Neural cell (in vitro differentiated cells): ENCODE measurements at regions not wholly inside any gene's neighbourhood (a gene's known extent, or its start where the extent isn't known, plus 50 kb on each side); places are given as distances from the start of the nearest gene placed in this dataset.

ENCODE experiments used
- H2AFZ ChIP-seq: fragments of 200-600, 300-800 bp; sonication (generic), shearing (Covaris generic); 2 replicates; pipeline ENCODE4 v1.6.0; 2014; ENCODE audit warnings: low read depth, mild to moderate bottlenecking, antibody characterized with exemption, low read length, moderate library complexity
- H3F3A ChIP-seq: fragments of 200-600 bp; shearing (Covaris generic); 2 replicates; pipeline ENCODE4 v1.6.1; 2016; ENCODE audit warnings: mild to moderate bottlenecking, moderate library complexity, mixed read lengths, antibody characterized with exemption, low read length; ENCODE audit not compliant: insufficient read depth, poor library complexity, severe bottlenecking
- H3K27ac ChIP-seq: fragments of 200-600, 300-800 bp; sonication (generic), shearing (Covaris generic); 2 replicates; pipeline ENCODE4 v1.5.1; 2014; ENCODE audit warnings: mild to moderate bottlenecking, low read length, moderate library complexity
- H3K27me3 ChIP-seq: fragments of 300-800, 200-600 bp; sonication (generic), shearing (Covaris generic); 2 replicates; pipeline ENCODE4 v1.6.0; 2014; ENCODE audit warnings: mild to moderate bottlenecking, low read depth, low read length, moderate library complexity; ENCODE audit not compliant: insufficient read depth
- H3K36me3 ChIP-seq: fragments of 300-800, 200-600 bp; sonication (generic), shearing (Covaris generic); 2 replicates; pipeline ENCODE4 v1.5.1; 2014; ENCODE audit warnings: mild to moderate bottlenecking, antibody characterized with exemption, low read length, moderate library complexity; ENCODE audit not compliant: insufficient read depth
- H3K4me2 ChIP-seq: fragments of 300-800, 200-600 bp; sonication (generic), shearing (Covaris generic); 2 replicates; pipeline ENCODE4 v1.6.0; 2014; ENCODE audit warnings: mild to moderate bottlenecking, low read length
- H3K4me3 ChIP-seq: fragments of 300-800, 200-600 bp; sonication (generic), shearing (Covaris generic); 2 replicates; pipeline ENCODE4 v1.5.1; 2014; ENCODE audit warnings: mild to moderate bottlenecking, low read length, moderate library complexity
- H3K79me2 ChIP-seq: fragments of 200-600 bp; shearing (Covaris generic); replicated peaks from 2 replicates; pipeline ENCODE4 v1.6.0; 2014; ENCODE audit warnings: mild to moderate bottlenecking, low read length, moderate library complexity; ENCODE audit not compliant: insufficient read depth
- H3K9ac ChIP-seq: fragments of 300-800, 200-600 bp; sonication (generic), shearing (Covaris generic); 2 replicates; pipeline ENCODE4 v1.6.1; 2016; ENCODE audit warnings: mild to moderate bottlenecking, low read length, mixed read lengths
- H3K9me2 ChIP-seq: fragments of 200-600 bp; shearing (Covaris generic); 2 replicates; pipeline ENCODE4 v1.6.1; 2016; ENCODE audit warnings: mild to moderate bottlenecking, low read length, mixed read lengths; ENCODE audit not compliant: insufficient read depth
- H3K9me3 ChIP-seq: fragments of 200-600, 300-800 bp; sonication (generic), shearing (Covaris generic); 2 replicates; pipeline ENCODE4 v1.6.1; 2016; ENCODE audit warnings: mild to moderate bottlenecking, mixed run types, low read length, moderate library complexity, mixed read lengths
- H4K20me1 ChIP-seq: fragments of 200-600 bp; shearing (Covaris generic); 2 replicates; pipeline ENCODE4 v1.6.1; 2016; ENCODE audit warnings: mild to moderate bottlenecking, mixed run types; ENCODE audit not compliant: insufficient read depth
- CTCF ChIP-seq: fragments of 450-650 bp; IDR thresholded peaks from 2 replicates; pipeline ENCODE4 v1.5.1; 2014; ENCODE audit warnings: antibody characterized with exemption, mild to moderate bottlenecking, moderate library complexity; ENCODE audit not compliant: poor library complexity, severe bottlenecking
- EP300 ChIP-seq: fragments of 450-650 bp; conservative IDR thresholded peaks from 2 replicates; pipeline ENCODE4 v1.6.1; 2014; ENCODE audit warnings: antibody characterized with exemption, mild to moderate bottlenecking, moderate library complexity; ENCODE audit not compliant: poor library complexity, severe bottlenecking
- EZH2 ChIP-seq: fragments of 200-600, 300-800 bp; shearing (Covaris generic), sonication (generic); IDR thresholded peaks from 2 replicates; pipeline ENCODE4 v1.6.1; 2014; ENCODE audit warnings: antibody characterized with exemption, low read length, borderline replicate concordance, mild to moderate bottlenecking; ENCODE audit not compliant: insufficient read depth, poor library complexity, severe bottlenecking
- MXI1 ChIP-seq: fragments of 450-650 bp; conservative IDR thresholded peaks from 2 replicates; pipeline ENCODE4 v1.6.1; 2014; ENCODE audit warnings: antibody characterized with exemption, mild to moderate bottlenecking; ENCODE audit not compliant: poor library complexity, severe bottlenecking
- POLR2AphosphoS5 ChIP-seq: IDR thresholded peaks from 2 replicates; pipeline ENCODE4 v1.6.1; 2012
- RAD21 ChIP-seq: fragments of 450-650 bp; conservative IDR thresholded peaks from 2 replicates; pipeline ENCODE4 v1.6.1; 2014; ENCODE audit warnings: antibody characterized with exemption, mild to moderate bottlenecking, moderate library complexity
- REST ChIP-seq: IDR thresholded peaks from 2 replicates; pipeline ENCODE4 v1.6.1; 2012; ENCODE audit warnings: borderline replicate concordance
- SMC3 ChIP-seq: fragments of 450-650 bp; conservative IDR thresholded peaks from 2 replicates; pipeline ENCODE4 v1.6.1; 2014; ENCODE audit warnings: antibody characterized with exemption, mild to moderate bottlenecking, moderate library complexity; ENCODE audit not compliant: poor library complexity
- TAF1 ChIP-seq: IDR thresholded peaks from 2 replicates; pipeline ENCODE4 v1.6.1; 2012; ENCODE audit warnings: low read depth

GRCh38 chr2:144117086-144117485 is 402.8 kb downstream of the ZEB2 start:
- H2AFZ ChIP-seq, result no peak overlapping the region
- H3K4me3 ChIP-seq, result no peak overlapping the region
- H3K9me2 ChIP-seq, result no peaks in the 10 kb centered on the region

GRCh38 chr2:144115739-144116291 is 404.1 kb downstream of the ZEB2 start:
- H3K4me3 ChIP-seq, result no peak overlapping the region
- H3F3A ChIP-seq, result no peaks in the 10 kb centered on the region
- no peaks in the 10 kb centered on the region for H3K36me3 ChIP-seq
- TF ChIP-seq EP300 (no peak), TAF1 (no peak), EZH2 (no peak), CTCF (no peak), POLR2AphosphoS5 (no peak), RAD21 (no peak), REST (no peak), MXI1 (no peak), SMC3 (no peak)
- no peaks in the 10 kb centered on the region for H3K79me2 ChIP-seq
- no peaks in the 10 kb centered on the region for H3K9me2 ChIP-seq
- H3K27me3 ChIP-seq, result no peaks in the 10 kb centered on the region
- no peak overlapping the region for H3K4me2 ChIP-seq
- no peaks in the 10 kb centered on the region for H3K9me3 ChIP-seq
- H3K9ac ChIP-seq, result no peak overlapping the region
- no peak overlapping the region for H2AFZ ChIP-seq
- no peaks in the 10 kb centered on the region for H4K20me1 ChIP-seq
- no peak overlapping the region for H3K27ac ChIP-seq

More at GRCh38 chr2:144117086-144117485, 402.8 kb downstream of the ZEB2 start:
- TF ChIP-seq SMC3, result no peak
- TF ChIP-seq RAD21, result no peak
- TF ChIP-seq EP300, result no peak
- no peak for TF ChIP-seq POLR2AphosphoS5
- TF ChIP-seq CTCF, result no peak
- no peak overlapping the region for H3K27ac ChIP-seq
- no peaks in the 10 kb centered on the region for H3K36me3 ChIP-seq
- no peaks in the 10 kb centered on the region for H3F3A ChIP-seq
- no peaks in the 10 kb centered on the region for H3K27me3 ChIP-seq
- H3K79me2 ChIP-seq, result no peaks in the 10 kb centered on the region
- no peak overlapping the region for H3K4me2 ChIP-seq
- no peaks in the 10 kb centered on the region for H3K9me3 ChIP-seq
- no peak overlapping the region for H3K9ac ChIP-seq
- no peaks in the 10 kb centered on the region for H4K20me1 ChIP-seq
